D341Med (cell line): ENCODE measurements at regions not wholly inside any gene's neighbourhood (a gene's known extent, or its start where the extent isn't known, plus 50 kb on each side); places are given as distances from the start of the nearest gene placed in this dataset.
"Not testable (repeated sequence)": the region's sequence is repeated elsewhere in the genome, so short reads cannot be mapped to it uniquely, and the experiment has no call there.

Experiments used
- DNase-seq: peaks from one replicate; pipeline ENCODE4 v3.0.0; 2012; ENCODE audit warnings: low spot score

DNA sequence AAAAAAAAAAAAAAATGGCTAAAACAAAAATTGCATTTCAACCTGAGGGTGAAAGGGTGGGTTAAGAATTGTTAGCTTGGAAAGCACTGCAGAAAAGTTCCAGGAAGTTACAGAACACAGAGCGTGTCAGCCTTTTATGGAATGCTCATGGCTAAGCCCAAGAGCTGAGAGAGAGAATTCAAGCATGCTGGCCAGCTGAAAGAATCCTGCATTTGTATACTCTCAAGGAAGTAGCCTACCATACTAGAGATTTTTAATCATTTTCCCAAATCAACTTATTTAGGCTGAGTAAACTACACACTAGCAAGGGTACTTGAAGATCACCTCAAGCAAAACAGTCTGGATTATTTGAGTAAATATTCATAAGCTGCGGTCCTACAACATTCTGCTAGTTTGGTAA, 153.9 kb downstream of the KCNJ2 start:
- no peak for DNase-seq

DNA sequence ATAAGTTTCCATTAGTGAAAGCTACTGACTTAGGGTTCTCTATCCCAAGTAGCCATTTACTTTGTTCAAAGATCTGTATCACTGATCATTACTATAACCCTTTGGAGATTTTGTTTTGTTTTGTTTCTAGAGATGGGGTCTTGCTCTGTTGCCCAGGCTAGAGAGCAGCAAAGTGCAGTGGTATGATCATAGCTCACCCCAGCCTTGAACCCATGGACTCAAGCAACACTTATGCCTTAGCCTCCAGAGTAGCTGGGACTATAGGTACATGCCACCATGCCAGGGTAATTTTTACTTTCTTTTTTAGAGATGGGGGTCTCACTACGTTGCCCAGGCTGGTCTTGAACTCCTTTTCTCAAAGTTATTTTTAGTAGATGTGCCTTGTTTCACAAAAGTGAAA, 154.7 kb downstream of the KCNJ2 start:
- no peak for DNase-seq

DNA sequence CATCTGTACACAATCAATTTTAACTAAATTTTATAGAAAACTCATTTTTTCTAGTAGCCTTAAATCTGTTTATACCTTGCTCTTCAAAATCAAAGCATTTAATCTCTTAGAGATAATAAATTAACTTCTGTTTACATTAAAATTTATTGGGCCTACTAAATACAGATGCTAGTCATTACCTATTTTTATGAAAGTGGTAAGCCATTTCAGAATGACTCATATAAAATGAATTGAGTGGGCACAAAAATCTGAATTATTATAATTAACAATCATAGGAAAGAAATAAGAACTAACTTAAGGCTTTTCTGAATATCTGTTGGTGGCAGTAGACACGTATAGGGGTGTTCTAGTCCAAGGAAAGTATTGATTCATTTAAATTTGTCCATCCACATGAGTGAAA, 157.9 kb downstream of the KCNJ2 start:
- DNase-seq, result no peak

DNA sequence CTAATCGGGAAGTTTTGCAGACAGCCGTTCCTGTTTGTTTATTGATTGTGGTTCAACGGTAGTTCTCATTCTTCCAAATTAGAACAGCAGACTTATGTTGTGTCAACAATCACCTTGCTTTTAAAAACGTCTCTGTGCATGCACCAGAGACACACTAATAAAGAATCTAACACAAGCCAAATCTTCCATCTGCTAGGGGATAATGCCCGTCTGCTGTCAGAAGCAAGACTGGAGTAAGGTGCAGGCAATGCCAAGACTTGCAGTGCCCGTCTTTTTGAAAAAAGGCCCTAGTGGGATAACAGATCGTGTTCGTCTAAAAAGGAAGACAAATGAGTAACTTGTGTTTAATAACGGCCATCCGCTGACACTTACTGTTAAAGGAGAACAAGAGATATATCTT, 158.4 kb downstream of the KCNJ2 start:
- peak; percentile 58 for DNase-seq

DNA sequence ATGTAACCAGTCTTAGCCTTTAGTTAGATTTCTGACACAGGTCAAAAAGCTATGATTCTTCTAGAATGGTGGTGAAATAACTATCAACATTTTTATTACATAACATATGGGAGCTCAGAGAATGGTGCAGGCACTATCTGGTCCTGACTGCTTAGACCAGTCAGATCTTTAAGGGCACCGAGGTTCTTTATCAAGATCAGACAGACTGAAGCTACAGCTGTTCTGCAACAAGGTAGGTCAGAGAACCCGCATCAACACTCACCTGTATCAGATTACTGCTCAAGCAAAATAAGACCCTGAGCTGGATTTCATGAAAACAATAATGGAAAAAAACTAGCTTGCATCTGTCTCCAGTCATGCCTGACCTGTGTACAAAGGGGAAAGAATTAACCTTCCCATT, 160.4 kb downstream of the KCNJ2 start:
- no peak for DNase-seq

DNA sequence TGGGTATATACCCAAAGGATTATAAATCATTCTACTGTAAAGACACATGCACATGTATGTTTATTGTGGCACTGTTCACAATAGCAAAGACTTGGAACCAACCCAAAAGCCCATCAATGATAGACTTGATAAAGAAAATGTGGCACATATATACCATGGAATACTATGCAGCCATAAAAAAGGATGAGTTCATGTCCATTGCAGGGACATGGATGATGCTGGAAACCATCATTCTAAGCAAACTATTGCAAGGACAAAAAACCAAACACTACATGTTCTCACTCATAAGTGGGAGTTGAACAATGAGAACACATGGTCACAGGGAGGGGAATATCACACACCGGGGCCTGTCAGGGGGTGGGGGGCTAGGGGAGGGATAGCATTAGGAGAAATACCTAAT, 161.7 kb downstream of the KCNJ2 start:
- DNase-seq, result not testable (repeated sequence)

DNA sequence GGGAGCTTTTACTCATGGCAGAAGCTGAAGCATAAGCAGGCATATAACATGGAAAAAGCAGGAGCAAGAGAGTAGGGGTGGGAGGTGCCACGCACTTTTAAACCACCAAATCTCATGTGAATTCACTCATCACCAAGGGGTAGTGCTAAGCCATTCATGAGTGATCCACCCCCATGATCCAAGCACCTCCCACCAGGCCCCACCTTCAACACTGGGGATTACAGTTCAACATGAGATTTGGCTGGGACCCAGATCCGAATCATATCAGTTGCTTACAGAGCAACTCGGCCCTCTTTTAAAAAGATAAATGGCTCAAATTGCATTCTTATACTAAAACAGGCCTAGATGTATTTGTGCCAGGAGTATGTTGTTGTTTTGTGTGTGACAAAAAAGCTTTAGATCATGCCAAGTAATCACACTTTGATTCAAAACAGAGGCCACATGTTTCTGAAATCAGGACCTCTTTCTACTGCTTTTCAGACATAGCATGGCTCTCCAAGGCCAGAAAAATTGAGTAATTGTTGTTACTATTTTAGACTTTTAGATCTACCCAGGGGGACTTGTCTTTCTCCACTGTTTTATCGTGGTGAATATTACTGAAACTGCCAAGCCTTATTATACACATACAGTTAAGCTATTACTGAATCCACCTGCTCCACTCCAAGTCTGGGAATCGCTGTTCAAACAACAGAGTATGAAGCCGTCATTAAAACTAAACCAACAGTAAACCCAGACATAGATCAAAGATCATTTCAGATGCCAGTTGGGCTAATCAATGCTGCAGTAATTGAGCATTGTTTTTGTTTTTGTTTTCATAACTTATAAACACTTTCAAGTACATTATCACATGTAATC, 163.3 kb downstream of the KCNJ2 start:
- DNase-seq, result no peak

DNA sequence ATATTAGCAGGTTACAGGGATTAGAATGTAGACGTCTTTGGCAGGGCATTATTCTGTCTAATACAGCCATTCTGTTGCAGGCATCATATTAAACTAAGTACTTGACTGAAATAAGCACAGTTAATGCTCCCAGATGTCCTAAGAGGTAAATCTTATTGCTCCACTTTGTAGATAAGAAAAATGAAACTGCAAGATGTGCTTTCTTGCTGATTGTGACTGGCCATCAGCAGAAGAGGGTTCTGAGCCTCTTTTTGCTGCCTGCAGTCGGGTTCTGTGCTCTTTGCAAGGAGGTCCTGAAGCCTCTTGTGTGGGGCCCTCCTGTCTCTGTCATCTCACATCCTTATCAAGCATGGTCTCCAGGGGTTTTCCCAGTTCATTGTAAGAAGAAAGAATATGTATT, 167.1 kb downstream of the KCNJ2 start:
- peak; percentile 54 for DNase-seq

DNA sequence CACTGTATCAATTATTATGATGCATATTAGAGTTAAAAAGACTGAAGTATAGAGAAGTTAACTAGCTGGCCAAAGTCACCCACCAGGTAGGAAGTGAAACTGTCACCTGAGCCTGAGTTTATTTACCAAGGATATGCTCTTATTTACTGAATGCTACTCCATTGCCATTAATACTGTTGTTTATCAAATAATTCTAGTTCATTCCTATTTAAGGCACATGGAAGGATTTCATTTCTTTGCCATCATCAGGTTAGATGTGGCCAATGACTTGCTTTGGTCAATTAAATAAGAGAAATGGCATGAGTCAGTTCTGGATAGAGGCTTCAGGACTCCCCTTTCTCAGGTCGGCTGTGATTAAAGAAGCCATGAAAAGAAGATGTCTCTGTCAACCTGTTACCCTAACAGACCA, 169.6 kb downstream of the KCNJ2 start:
- DNase-seq, result no peak

DNA sequence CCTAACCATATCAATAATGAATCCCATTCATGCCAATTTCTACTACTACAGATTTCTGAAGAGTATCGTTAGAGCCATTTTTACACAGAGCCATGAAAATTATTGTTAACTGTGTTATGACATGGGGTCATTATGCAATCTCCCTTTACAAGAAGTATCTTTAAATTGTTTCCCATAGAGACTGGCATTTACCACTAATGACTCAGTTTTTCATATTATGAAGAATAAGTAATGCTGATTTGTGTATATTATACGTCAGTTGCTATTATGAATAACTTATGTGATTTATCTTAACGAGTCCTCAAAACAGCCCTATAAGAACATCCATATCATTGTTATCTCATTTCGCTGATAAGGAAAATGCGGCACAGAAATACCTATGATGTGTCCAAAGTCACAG, 173.8 kb downstream of the KCNJ2 start:
- no peak for DNase-seq

DNA sequence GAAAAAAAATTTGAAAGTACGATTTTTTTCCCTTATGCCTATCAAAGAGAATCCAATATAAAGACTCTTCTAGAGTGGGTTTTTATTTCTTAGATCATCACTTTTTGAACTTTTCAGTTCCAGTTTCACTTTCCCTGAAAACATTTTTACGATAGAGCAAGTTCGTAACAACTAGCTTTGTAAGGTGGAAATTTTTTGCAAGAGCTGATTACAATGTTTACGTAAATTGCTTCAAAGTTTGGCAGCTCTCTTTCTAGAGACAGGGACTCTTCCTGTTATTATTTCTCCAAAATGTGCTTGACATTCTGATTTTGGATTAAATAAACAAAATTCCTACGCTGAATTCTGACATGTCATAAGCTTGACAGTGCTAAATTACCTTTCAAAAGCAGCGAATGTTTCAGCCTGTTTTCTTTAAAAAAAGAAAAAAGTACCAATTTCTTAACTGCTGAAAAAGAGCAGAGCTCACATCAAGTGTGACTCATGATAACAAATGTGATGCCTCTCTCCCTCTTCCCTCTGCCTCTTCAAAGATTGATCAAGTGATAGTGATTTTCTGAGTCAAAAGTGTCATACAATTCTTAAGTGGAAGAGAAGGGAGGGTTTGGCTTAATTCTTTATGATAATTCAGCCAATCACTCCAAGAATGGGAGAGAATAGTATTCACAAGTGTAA, 175.2 kb downstream of the KCNJ2 start:
- no peak for DNase-seq

DNA sequence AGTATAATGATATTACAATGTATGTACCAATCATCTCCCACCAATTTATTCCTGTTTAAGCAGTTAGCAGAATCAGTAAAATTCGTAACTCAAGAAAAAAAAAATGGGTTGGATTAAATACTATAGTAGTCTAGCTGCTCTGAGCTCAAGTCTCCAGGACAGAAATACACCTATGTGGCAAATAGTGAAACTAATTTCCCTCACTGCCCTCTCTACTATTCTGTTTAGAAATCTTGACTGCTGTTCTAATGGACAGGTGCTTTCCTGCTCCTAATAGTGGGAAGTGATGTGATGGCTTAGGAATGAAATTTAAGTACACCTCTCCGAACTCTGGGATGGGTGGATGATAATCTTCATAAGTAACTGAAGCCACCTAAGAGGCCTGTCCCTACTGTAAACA, 175.7 kb downstream of the KCNJ2 start:
- no peak for DNase-seq

DNA sequence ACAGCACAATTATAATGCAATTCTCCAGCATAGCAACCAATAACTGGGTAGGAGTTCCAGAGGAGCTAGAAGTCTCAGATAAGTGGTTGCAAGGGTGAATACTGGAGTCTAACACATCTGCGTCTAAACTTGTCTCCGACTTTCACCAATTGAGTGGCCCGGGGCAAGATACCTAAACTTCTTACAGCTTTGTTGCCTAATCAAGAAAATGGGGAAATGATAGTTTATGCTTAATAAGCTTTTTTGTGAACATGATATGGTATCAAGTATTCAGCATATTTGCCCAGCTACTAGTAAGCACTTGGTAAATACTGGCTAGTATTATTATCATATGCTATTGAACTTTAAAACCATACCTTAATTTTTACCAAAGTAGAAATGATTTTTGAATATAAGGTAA, 183.5 kb downstream of the KCNJ2 start:
- no peak for DNase-seq

DNA sequence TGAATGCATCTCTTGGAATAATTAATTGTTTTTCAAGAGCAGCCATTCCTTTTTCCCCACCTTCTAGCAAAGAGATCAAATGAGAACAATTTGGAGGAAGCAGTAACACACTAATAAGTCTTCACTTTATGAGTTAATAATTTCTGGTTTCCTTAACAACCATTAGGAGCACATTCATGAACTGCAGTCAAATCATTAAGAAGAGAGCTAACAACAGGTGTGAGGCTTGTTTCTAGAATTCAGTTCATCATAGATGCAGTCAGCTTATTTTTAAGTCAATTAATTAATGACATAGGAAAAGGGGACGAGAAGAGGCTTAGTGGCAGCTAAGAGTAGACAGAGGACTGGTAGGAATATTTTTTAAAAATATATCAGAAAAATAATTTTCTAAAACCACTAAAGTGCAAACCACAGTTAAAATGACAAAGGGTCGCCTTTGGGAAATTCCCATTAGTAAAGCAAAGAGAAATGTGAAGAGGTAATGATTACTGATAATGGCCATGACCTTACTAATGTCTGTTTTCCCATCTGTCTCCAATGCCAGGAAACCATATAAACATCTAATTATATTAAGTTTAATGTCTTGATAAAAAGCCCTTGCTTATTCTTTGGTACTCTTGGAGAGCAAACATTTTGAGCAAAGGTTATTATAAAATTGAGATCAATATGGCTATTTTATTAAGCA, 184.2 kb downstream of the KCNJ2 start:
- no peak for DNase-seq

DNA sequence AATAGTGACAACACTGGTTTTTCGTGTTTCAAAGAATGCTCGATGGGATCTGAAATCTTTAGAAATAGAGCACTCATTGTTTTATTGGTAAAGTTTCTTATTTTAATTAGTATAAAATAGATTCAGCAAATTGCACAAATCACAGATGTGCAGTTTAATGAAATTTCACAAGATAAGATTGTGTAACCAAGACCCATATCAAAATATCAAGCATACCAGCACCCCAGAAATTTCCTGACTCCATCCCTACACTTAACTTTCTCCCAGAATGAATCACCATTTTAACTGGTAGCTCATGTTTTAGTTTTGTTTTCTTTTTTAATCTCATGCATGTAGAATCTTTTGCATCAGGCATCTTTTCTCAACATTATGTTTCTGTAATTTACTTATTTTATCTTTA, 185.9 kb downstream of the KCNJ2 start:
- DNase-seq, result no peak

DNA sequence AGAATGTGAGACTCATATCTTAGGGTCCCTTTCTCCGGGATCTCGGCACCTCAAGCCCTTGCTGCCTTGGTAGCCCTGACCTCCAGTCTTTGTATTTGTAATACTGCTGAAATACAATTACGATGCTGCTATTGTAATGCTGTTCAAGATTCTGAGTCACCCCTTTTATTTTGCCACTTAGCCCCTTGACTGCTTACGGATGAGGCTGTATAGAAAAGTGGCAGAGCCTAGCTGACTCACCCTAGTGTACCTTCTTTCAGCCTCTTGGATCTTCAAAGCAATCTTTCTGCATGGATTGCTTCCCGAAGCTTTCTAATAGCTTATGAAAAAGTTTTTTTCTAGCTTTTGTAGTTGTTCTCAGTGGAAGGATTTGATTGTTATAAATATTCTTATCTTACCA, 187.9 kb downstream of the KCNJ2 start:
- no peak for DNase-seq

DNA sequence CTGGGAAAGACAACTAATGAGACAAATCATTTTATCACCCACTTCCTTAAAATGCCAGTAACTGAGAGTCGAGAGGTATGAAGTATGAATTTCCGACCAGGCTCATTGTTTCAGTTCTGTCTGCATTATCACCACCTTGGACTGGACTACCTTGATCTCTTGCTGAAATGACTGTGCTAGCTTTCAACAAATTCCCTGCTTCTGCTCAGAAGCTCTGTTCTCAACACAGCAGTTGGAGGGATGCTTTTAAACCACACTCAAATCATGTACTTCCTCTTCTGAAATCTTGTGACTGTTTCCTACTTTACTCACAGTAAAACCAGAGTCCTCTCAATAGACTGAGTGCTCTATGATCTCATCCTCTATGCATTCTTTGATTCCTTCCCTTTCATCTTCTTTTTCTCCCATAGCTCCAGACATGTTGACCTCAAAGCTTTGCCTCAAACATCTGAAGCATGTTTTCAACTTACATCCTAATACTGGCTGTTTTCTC, 195.8 kb downstream of the KCNJ2 start:
- DNase-seq, result no peak

DNA sequence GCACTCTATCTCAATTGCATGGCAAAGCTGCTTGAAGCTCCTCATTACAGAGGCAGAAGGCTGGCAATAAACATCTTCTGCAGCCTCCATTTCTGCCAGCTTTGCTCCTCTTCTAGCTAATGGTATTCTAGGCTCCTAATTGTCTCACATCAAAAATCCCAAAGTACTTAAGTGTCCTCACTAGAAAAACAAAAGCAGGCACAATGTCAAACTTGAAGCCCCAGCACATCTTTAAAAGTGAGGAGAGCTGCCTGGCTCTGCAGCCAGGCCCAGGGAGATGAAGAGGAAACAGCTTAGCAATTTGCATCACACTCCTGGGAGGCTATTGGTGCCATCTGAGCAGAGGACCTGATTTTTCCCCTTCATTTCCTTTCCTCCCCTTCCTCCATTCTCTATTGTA, 197.1 kb downstream of the KCNJ2 start:
- no peak for DNase-seq

DNA sequence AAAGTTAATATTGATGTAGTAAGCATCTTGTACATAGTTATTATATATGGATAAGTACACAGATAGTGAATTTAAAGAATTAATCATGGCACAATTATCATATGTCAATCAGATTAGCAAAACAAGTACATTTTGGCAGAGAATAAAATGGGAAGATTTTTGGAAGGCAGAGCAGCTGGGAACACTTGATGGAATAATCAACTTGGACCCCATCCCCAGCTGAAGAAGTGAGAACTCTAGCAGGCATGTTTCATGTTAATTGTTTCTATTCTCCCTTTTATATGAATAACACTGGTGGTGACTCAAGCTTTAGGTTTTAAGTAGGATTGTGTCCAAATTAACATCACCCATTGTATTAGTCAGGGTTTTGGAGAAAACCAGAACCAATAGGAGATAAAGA, 198.7 kb downstream of the KCNJ2 start:
- no peak for DNase-seq

DNA sequence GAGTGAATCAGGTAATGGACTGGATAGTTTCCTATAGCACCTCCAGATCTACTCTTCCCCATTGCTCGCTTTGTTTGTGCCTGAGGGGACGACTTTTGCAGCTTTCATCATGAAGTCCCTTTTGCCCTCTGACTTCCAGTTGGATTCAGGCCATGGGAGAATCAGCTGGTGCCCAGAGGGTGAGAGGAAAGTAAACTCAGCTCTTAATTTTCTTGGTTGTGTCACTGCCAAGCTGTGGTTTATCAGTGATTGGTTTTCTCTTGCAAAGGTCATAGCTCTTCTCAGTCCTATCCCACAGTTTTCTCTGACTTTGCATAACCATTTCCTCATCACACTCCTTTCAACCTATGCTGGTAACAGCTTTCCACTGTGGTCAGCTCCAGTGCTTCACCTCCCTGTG, 200.1 kb downstream of the KCNJ2 start:
- no peak for DNase-seq

DNA sequence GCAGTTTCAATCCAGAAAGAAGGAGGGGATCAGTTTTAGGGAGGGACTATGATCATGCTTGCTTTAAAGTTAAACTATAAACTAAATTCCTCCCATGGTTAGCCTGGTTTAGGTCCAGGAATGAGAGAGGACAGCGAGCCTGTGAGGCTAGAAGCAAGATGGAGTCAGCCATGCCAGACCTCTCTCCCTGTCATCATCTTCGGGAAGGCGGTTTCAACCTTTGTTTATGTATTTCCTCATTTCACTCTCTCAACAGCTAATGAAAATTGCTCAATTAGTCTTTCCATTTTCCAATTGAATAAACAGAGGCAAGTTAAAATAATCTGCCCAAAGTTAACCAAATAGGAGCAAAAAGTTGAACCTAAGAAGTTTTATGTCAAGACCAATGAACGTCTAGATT, 201.5 kb downstream of the KCNJ2 start:
- no peak for DNase-seq

DNA sequence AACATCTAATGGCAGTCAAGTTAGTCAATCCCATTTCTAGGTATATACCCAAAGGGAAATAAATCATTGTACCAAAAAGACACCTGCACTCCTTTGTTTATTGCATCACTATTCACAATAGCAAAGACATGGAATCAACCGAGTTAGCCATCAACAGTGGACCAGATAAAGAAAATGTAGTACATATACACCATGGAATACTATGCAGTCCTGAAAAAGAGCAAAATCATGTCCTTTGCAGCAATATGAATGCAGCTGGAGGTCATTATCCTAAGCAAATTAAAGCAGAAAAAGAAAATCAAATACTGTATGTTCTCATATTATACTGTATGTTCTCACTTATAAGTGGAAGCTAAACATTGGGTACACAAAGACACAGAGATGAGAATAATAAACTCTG, 204.0 kb downstream of the KCNJ2 start:
- DNase-seq, result no peak

DNA sequence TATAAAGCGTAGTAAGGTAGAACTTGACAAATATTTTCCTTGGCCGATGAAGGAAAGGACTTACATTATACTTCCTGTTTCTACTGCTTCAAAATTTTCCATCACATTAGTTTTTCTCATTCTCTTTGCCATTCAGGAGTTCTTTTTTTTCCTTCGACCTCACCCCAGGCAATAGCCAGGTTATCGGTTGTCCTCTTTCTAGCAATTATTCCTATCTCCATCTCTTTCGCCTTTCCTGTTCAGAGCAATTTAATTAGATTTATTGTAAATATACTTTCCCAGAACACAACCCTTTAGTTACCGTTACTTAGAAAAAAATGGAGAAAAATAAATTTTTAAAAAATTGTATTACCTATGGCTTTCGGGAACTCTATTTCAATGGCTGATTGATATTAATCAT, 205.2 kb downstream of the KCNJ2 start:
- no peak for DNase-seq
